Vagina (tissue), 2 donors: ENCODE measurements at regions not wholly inside any gene's neighbourhood (a gene's known extent, or its start where the extent isn't known, plus 50 kb on each side); places are given as distances from the start of the nearest gene placed in this dataset.

ENCODE experiments used
- CTCF ChIP-seq, 3 experiments: fragments of 450-650 bp in 2 of 3; fragments of 200-600 bp in 1 of 3; sonication (generic) in 1 of 3; IDR thresholded peaks; one replicate each; pipeline ENCODE4 v1.5.1; 2017 to 2019; ENCODE audit warnings: antibody characterized with exemption in 3 of 3, mild to moderate bottlenecking in 2 of 3, moderate library complexity in 2 of 3
- POLR2A ChIP-seq, 2 donors: fragments of 450-650 bp; IDR thresholded peaks; one replicate each; pipeline ENCODE4 v1.6.1; 2017; ENCODE audit warnings: antibody characterized with exemption in 2 of 2, mild to moderate bottlenecking in 2 of 2, moderate library complexity in 2 of 2
- POLR2AphosphoS5 ChIP-seq, 2 donors: sonication (generic); formaldehyde crosslinking; IDR thresholded peaks; one replicate each; pipeline ENCODE4 v1.9.0; 2017; ENCODE audit warnings: antibody characterized with exemption in 2 of 2, mild to moderate bottlenecking in 2 of 2, low read depth in 1 of 2; ENCODE audit not compliant: insufficient read depth in 1 of 2

DNA sequence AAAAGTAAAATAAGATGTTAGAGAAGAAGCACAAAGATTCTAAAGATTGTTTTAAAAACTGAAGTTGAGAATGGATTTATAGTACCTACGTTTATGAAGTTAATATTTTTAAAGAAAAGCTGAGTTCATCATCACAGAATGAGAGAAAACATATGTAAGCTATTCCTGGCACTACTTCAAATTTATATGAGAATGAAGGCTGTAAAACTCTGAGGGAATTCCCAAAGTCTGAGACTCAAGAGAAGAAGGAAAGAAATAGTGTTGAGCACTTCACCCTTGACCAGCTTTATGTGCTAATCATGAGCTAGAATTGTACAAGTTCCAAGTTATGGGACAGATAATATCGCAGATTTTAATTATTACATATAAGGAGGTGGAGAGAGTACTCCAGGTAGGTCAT, 323.7 kb upstream of the GNAI1 start:
- no peak for TF ChIP-seq CTCF (IDR thresholded peaks at IDR 0.05)
- TF ChIP-seq POLR2AphosphoS5 (IDR thresholded peaks at IDR 0.05; ENCODE audit: insufficient read depth in 1 of 2, low read depth in 1 of 2): no peak
- TF ChIP-seq POLR2A (IDR thresholded peaks at IDR 0.05): no peak
